SH-SY5Y (cell line): ENCODE measurements at regions not wholly inside any gene's neighbourhood (a gene's known extent, or its start where the extent isn't known, plus 50 kb on each side); places are given as distances from the start of the nearest gene placed in this dataset.

Experiments
- GATA2 ChIP-seq: IDR thresholded peaks from 2 replicates; pipeline ENCODE4 v1.6.1; 2011; ENCODE audit warnings: mild to moderate bottlenecking, low read depth, low read length
- GATA3 ChIP-seq: IDR thresholded peaks from 2 replicates; pipeline ENCODE4 v1.6.1; 2011; ENCODE audit warnings: low read depth, mild to moderate bottlenecking, low read length, moderate library complexity

DNA sequence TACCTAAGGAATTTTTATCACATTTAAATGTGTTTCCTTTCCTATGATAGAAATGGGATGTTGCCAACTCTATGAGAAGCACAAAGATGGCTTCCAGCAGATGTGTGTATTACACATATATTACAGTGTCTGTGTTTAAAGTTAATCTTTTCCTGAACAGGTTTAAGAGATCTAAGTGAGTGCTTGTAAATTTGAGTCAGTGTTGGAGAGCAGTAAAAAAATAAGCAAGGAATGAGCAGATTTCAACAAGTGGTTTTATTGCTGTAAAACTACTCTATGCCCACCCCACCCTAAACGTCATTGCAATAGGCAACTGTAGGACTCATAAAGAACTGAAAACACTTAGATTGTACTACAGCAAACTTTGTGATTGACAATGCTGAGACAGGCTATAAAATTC lies 248.7 kb downstream of the KLF5 start:
- no peak for TF ChIP-seq GATA2
- no peak for TF ChIP-seq GATA3

DNA sequence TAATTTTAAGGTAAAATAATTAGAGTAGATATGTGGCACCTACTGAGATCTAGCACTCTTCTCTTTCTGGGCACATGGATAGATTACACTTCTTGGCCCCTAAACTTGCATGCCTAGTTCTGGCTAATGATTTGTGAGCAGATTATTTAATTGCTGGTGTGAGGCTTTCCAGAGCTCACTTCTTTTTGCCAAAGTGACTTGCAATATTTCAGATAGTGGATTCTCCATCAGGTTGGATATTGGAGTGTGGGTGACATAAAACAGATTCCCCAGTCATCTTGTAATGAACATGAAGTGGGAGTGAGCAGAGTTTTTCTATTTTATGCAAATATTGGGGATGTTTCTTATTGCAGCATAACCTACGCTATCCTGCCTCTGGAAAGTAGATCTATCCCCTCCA lies 247.9 kb downstream of the KLF5 start:
- TF ChIP-seq GATA3 (no peak), GATA2 (no peak)

GRCh38 chr13:73304442-73304841 lies 245.6 kb downstream of the KLF5 start:
- TF ChIP-seq GATA2 (no peak), GATA3 (no peak)

DNA sequence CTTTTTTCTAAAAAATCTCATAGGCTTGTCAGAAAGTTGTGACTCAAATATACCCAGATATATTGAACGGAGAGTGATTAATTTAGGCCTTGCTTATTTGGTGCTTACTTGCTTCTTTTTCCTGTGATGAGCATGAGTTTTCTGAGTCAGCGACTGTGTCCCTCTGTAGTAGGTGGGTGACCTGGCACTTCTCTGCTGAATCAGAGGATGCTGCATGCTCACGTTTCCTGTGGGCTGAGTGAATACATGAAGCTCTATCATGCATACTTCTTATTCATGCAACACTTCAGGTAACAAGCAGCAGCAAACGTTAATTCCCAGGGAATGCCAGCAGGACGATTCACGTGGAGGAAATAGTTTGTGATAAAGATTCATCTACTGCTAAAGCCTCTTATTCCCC lies 245.0 kb downstream of the KLF5 start:
- TF ChIP-seq GATA2 (no peak), GATA3 (no peak)

DNA sequence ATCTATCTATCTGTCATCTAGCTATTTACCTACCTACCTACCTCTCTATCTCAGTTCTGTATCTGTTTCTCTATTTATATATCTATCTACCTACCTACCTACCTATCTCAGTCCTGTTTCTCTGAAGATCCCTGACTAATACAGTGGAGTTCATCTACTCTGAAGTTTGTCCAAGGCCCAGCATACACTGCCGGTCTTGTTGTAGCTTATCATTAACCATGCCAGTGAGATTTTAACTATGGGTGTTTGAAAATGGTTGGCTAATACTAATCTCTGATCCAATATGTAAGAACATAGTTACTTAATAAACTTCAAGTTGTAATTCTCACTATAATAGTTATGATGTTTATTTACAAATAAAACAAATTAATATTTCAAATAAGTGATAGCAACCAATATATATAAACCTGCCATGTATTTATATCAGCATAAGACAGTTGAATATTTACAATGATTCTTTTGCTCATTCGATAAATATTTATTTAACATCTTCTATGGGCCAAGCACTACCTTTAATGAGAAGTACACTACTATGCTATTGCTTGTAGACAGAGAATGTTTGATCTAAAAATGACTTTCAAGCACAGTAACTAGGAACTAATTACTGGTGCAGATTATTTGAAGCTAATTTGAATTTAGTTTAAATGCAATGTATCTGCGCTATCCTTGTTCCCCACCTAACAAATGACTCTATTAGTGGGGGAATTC lies 242.1 kb downstream of the KLF5 start:
- TF ChIP-seq GATA3 (no peak), GATA2 (no peak)

DNA sequence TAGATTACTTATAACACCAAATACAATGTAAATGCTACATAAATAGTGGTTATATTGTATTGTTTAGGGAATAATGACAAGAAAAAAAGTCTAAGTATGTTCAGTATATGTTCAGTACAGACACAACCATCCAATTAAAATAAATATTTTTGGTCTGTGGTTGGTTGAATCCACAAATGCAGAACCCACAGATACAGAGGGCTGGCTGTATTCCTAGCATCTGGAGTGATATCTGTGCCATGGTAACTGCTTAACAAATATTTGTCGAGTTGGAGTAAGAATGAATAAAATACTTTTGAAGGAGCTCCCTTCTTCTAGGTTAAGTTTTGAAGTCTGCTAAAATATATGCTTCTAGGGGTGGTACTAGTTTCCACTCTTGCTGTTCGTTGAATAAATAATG lies 241.0 kb downstream of the KLF5 start:
- TF ChIP-seq GATA3: no peak
- TF ChIP-seq GATA2: no peak

- TF ChIP-seq GATA3: no peak
- no peak for TF ChIP-seq GATA2
Measured at GRCh38 chr13:73293913-73294523, 235.2 kb downstream of the KLF5 start.

- TF ChIP-seq GATA2: no peak
- TF ChIP-seq GATA3: no peak
Measured at GRCh38 chr13:73292127-73292526, 233.3 kb downstream of the KLF5 start.

- TF ChIP-seq GATA2 (no peak), GATA3 (no peak)
Measured at GRCh38 chr13:73290844-73291243, 232.0 kb downstream of the KLF5 start.

DNA sequence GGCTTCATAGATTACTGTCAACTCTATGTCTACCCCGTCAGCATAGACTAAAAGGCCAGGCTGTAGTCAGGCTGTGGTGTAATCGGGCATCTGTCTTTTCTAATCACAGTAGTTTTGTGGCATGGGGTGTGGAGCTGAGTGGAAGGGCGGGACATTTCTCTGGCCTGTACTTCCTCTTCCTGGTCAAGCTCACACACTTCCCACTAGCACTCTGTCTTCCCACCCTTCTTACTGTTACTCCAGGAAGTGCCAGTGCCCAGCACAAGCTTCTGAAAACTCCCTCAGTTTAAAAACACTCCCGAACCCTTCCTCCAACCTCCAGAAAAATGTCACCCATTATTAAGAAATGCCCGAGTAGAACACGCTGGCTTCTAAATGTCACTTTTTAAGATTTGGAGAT lies 229.8 kb downstream of the KLF5 start:
- TF ChIP-seq GATA2: no peak
- TF ChIP-seq GATA3: no peak

DNA sequence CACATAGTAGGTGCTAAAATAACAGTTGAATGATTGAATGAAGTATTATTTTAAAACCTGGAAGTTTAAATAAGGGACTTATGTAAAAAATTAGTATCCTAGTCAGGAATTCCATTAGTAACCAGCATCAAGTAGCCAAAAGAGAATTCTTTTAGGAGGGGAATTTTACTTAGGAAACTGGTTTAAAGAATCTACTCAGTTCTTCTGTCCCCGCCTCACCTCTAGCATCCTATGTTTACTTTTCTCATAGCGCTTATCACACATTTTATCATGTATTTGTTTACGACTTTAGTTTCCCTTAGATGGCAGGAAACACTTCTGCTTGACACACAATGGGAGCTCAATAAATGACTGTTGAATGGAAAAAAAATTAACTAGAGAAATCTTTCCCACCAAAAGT lies 229.0 kb downstream of the KLF5 start:
- no peak for TF ChIP-seq GATA2
- no peak for TF ChIP-seq GATA3

- no peak for TF ChIP-seq GATA3
- TF ChIP-seq GATA2: no peak
Measured at GRCh38 chr13:73286942-73287620, 228.3 kb downstream of the KLF5 start.

- no peak for TF ChIP-seq GATA3
- TF ChIP-seq GATA2: no peak
Measured at GRCh38 chr13:73286177-73286576, 227.4 kb downstream of the KLF5 start.

GRCh38 chr13:73284081-73284874 lies 225.5 kb downstream of the KLF5 start:
- TF ChIP-seq GATA3: no peak
- no peak for TF ChIP-seq GATA2

DNA sequence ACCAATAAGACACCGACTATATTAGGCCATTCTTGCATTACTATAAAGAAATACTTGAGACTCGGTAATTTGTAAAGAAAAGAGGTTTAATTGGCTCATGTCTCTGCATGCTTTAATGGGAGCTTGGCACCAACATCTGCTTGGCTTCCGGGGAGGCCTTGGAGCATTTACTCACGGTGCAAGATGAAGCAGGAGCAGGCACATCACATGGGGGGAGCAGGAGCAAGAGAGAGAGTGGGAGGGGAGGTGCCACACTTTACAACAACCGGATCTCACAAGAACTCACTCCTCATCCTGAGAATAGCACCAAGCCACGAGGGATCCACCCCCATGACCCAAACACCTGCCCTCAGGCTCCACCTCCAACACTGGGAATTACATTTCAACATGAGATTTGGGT lies 224.8 kb downstream of the KLF5 start:
- TF ChIP-seq GATA2 (no peak), GATA3 (no peak)
